ENCODE measurements at regions not wholly inside any gene's neighbourhood (a gene's known extent, or its start where the extent isn't known, plus 50 kb on each side); places are given as distances from the start of the nearest gene placed in this dataset.

DNA sequence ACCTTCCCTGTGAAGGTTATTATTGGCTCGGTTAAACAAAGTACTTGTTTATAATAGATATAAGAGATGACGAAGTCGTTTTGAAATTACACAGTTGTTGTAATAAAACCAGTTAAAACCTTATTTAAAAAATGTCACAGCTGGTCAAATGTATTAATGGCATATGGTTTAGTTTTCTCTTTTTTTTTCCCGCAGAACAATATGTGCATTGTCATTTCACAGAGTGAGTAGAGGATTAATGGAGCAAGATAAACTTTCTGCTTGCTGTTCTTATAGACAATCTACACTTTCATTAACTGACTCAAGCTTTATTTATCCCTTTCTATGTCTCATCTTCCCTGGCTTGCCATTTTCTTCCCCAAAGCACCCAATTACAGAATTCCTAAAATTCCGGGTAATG lies 404.3 kb upstream of the NPVF start:
- in situ Hi-C loops (cut with HindIII; ENCODE audit: low pct_ligation_motif_present, low sequenced_read_pairs): no loop called here
- no peak for DNase-seq

DNA sequence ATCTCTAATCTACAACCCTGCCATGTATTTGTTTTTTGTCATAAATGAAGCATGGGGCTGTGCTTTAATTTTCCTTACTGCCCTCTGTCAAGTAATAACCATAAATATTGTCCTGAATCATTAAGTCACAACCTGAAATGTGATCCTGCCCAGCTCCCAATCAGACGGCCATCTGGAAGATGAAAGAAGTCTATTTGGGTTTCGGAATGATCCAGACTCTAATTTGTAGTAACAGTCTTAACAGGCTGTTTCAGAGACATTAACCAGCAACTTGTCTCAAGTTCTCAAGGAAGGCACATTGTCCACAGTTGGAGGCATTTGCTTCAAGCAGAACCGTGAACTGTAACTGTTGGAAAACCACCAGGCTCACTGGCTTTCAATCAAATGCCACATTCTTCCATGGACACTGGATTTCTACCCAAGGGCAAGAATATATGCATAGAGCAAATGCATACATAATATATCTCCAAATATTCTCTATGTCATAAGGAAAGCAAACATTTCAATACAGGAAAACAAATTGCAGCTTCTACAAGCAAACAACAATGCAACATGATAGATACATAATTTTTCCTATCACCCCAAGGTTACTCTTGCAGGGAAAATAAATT lies 405.2 kb upstream of the NPVF start:
- H3K27ac ChIP-seq: no peak overlapping the region
- in situ Hi-C loops (cut with HindIII; ENCODE audit: low pct_ligation_motif_present, low sequenced_read_pairs): no loop called here
- no peak overlapping the region for H3K4me3 ChIP-seq (ENCODE audit: low read depth, low read length)
- no peaks in the 10 kb centered on the region for H3K36me3 ChIP-seq (replicated peaks)
- no peak for DNase-seq
- TF ChIP-seq, protein P1, sequence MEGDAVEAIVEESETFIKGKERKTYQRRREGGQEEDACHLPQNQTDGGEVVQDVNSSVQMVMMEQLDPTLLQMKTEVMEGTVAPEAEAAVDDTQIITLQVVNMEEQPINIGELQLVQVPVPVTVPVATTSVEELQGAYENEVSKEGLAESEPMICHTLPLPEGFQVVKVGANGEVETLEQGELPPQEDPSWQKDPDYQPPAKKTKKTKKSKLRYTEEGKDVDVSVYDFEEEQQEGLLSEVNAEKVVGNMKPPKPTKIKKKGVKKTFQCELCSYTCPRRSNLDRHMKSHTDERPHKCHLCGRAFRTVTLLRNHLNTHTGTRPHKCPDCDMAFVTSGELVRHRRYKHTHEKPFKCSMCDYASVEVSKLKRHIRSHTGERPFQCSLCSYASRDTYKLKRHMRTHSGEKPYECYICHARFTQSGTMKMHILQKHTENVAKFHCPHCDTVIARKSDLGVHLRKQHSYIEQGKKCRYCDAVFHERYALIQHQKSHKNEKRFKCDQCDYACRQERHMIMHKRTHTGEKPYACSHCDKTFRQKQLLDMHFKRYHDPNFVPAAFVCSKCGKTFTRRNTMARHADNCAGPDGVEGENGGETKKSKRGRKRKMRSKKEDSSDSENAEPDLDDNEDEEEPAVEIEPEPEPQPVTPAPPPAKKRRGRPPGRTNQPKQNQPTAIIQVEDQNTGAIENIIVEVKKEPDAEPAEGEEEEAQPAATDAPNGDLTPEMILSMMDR (IDR thresholded peaks at IDR 0.05; ENCODE audit: low read depth, low read length, missing control alignments): no peak
- H3K27me3 ChIP-seq (replicated peaks): no peaks in the 10 kb centered on the region

More for the DNA sequence above, 404.3 kb upstream of the NPVF start:
- no peaks in the 10 kb centered on the region for H3K27me3 ChIP-seq (replicated peaks)
- H3K27ac ChIP-seq: no peak overlapping the region
- H3K36me3 ChIP-seq (replicated peaks): no peaks in the 10 kb centered on the region
- no peak overlapping the region for H3K4me3 ChIP-seq (ENCODE audit: low read depth, low read length)
- TF ChIP-seq, protein P1 (IDR thresholded peaks at IDR 0.05; ENCODE audit: low read depth, low read length, missing control alignments): no peak

DNA sequence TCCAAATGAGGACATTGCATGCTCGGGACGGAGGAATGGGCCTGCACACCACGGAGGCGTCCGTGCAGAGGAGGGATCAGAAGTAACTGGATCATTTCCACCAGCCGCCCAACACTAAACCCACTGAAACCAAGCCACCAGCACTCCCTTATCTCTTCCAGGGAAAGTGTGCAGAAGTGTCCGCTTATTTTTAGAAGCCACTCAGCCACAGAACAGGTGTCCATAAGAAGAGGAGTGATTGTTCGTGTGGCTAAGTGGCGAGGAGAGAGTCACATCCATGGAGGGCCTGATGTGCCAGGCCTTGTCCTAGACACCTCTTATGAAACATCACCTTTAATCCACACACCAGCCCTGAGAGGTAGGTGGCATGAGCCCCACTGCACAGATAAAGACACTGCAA lies 407.9 kb upstream of the NPVF start:
- H3K27me3 ChIP-seq (replicated peaks): no peaks in the 10 kb centered on the region
- H3K36me3 ChIP-seq (replicated peaks): no peaks in the 10 kb centered on the region
- TF ChIP-seq, protein P1 (IDR thresholded peaks at IDR 0.05; ENCODE audit: low read depth, low read length, missing control alignments): no peak
- no peak for DNase-seq
- H3K27ac ChIP-seq: no peak overlapping the region
- in situ Hi-C loops (cut with HindIII; ENCODE audit: low pct_ligation_motif_present, low sequenced_read_pairs): no loop called here
- no peak overlapping the region for H3K4me3 ChIP-seq (ENCODE audit: low read depth, low read length)

DNA sequence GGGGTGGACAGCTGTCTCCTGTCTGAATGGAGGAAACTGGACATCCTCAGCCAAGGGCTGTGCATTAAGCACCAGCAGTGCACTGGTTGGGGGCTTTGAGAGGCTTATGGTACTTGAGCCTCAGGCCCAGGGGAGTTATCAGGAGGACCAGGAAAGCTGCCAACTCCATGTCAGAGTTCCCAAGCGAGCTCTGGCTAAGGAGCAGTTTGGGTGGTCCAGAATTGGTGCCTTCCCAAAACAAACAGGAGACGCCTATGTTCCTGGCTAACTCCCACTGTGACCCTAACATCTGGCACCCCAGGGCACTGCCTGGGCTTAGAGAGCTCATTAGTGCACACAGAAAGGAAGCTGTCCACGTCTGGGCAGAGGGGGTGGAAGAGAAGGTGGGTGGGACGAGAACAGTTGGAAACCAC lies 408.6 kb upstream of the NPVF start:
- in situ Hi-C loops (cut with HindIII; ENCODE audit: low pct_ligation_motif_present, low sequenced_read_pairs): no loop called here
- TF ChIP-seq, protein P1 (IDR thresholded peaks at IDR 0.05; ENCODE audit: low read depth, low read length, missing control alignments): no peak

DNA sequence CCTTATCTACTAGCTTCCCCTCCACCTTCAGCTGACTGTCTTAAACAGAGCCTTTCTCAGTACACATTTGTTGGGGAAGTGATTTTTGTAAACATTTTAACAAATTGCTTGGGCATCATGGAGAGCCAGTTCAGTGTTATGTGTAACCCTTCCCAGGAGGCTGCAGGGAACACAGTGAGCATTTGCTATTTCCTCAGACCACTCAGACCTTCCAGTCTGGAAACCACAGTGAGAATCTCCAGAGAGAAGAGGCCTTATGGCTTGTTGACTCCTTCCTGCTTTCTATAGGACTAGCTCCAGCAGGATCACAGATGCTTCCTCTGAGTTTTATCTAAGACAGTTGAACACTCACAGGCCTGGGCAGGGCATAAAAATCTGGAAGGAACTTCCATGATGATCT lies 409.8 kb upstream of the NPVF start:
- Histone ChIP-seq H3K4me3 (ENCODE audit: low read depth, low read length) (no peak overlapping the region), H3K36me3 (replicated peaks) (no peaks in the 10 kb centered on the region), H3K27me3 (replicated peaks) (no peaks in the 10 kb centered on the region), H3K27ac (no peak overlapping the region)
- in situ Hi-C loops (cut with HindIII; ENCODE audit: low pct_ligation_motif_present, low sequenced_read_pairs): no loop called here
- DNase-seq: no peak
- TF ChIP-seq, protein P1 (IDR thresholded peaks at IDR 0.05; ENCODE audit: low read depth, low read length, missing control alignments): no peak

More for the DNA sequence above, 408.6 kb upstream of the NPVF start:
- Histone ChIP-seq H3K27ac (no peak overlapping the region), H3K4me3 (ENCODE audit: low read depth, low read length) (no peak overlapping the region), H3K36me3 (replicated peaks) (no peaks in the 10 kb centered on the region), H3K27me3 (replicated peaks) (no peaks in the 10 kb centered on the region)
- no peak for DNase-seq

Data from brain microvascular endothelial cell (primary cell).